GM18873 (cell line): ENCODE measurements at regions not wholly inside any gene's neighbourhood (a gene's known extent, or its start where the extent isn't known, plus 50 kb on each side); places are given as distances from the start of the nearest gene placed in this dataset.

Experiments
- ATAC-seq: cut with Tn5 transposase; IDR thresholded peaks from one replicate; pipeline ENCODE4 v1.9.1; 2021; ENCODE audit warnings: mild to moderate bottlenecking, moderate library complexity, moderate number of reproducible peaks; ENCODE audit not compliant: unreplicated experiment, low FRiP score

- ATAC-seq, result no peak
Observed at GRCh38 chr2:222146488-222146887, 152.3 kb downstream of the PAX3 start.

DNA sequence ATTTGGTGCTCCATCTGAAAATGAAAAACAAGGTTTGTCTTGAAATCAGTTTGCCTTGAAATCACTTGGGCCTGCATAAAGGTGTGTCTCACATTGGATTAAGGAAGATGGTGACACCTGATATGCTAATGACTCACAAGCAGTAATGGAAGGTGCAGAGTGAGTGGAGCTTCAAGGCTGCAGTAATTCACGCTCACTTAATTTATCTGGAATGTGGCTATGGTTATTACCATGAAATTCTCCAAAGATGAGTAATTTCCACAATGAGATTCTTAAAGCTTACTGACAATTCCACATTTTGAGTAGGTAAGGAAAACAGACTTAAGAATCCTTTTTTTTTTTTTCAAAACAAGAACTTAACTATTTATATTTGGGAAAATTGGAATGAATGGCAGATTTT lies 156.8 kb downstream of the PAX3 start:
- no peak for ATAC-seq

GRCh38 chr2:222136106-222136630 lies 162.6 kb downstream of the PAX3 start:
- ATAC-seq, result no peak

- ATAC-seq, result no peak
Observed at GRCh38 chr2:222134654-222135053, 164.1 kb downstream of the PAX3 start.

DNA sequence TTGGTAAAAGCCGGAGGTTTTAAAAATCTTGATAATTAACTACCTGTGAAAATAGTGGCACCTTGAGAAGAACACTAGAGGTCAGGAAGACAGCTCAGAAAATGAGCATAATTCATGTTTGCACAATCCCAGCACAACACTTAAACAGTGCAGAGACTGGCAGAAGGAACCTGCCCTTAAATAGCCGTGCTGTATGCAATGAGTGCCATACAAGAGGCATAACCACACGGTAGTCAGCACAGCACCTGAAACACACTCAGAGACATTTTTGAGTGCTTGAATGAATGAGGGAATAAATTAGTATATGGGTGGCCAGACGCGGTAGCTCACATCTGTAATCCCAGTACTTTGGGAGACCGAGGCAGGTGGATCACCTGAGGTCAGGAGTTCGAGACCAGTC lies 164.9 kb downstream of the PAX3 start:
- no peak for ATAC-seq

GRCh38 chr2:222130855-222131254 lies 167.9 kb downstream of the PAX3 start:
- ATAC-seq, result no peak

DNA sequence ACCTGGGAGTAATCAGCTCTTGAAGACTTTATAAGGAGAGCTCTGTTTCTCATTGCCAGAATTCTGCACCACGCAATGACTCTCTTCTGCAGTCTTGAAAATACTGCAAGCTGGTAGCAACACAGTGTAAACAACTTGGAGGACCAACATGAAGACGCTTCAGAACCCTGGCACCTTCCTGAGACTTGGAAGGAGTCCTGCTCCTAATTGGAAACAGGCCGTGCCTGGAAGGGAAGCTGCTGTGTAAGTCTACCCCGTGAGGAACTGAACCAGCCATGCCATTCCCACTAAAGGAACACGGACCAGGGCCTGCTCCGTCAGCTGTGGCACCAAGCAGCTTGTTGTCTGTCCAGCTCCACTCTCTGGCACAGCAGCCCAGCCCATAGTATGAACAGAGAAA lies 171.1 kb downstream of the PAX3 start:
- ATAC-seq, result no peak

DNA sequence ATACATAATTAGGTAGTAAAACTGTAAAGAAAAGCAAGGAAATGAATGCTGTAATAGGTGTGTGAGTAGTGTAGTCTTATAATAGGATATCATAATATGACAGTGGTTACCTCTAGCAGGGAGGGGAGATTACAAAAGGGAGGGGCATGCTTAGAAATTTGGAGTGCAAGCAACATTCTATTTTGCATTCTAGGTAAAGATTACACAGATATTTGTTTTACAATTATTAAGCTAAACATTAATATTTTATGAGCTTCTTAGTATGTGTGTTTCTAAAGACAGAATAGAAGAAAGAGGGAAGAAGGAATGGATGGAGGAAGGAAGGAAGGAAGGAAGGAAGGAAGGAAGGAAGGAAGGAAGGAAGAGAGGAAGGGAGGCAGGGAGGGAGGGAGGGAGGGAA lies 177.9 kb downstream of the PAX3 start:
- no peak for ATAC-seq

- no peak for ATAC-seq
Observed at GRCh38 chr2:222115296-222115695, 183.5 kb downstream of the PAX3 start.

DNA sequence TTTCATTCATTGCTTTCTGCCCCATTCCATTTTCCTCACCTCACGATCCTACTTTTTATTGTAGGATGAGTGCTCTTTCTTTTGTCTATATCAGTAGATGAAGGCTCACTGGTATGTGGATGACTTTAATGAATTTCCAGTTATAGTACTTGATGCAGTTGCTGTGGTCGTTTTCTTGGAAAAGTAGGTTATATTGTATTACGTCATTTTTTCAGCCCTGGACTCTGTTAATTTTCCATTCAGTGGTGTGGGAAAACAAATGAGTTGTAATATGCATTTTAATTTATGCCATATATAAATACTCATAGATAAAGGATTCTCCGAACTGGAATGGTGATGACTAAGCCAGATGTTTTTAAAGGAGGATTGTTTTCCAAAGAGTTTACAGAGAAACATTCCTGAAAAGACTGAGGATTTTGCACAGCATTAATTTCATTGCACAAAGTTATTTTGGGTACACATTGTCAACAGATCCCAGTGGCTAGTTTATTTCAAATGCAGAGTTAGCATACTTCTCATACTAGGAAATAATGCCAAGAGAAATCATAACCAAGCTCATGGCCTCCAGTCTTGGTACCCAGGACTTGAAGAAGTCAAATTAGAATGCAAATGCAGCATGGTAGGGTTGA lies 189.7 kb downstream of the PAX3 start:
- no peak for ATAC-seq

- ATAC-seq, result no peak
Observed at GRCh38 chr2:222108497-222108896, 190.3 kb downstream of the PAX3 start.

DNA sequence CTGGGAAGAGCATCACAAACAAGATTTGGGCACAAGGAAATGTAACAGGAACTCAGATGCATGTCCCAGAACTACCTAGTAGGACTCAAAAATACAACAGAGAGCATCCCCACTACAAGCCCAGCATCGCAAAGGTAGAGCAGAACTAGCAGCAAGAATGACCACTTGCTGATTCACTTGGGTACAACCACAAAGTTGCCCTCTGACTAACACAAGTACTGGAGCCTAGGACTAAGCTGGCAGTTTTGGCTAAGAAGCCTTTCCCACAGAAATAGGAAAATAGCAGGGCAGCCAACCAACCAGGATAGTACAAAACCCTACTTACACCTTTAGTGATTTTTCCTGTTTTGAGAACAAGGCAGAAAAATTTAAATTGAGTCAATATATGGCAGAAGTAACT lies 193.8 kb downstream of the PAX3 start:
- no peak for ATAC-seq

- no peak for ATAC-seq
Observed at GRCh38 chr2:222102575-222103349, 196.0 kb downstream of the PAX3 start.

GRCh38 chr2:222100704-222101699 lies 197.8 kb downstream of the PAX3 start:
- ATAC-seq, result no peak

DNA sequence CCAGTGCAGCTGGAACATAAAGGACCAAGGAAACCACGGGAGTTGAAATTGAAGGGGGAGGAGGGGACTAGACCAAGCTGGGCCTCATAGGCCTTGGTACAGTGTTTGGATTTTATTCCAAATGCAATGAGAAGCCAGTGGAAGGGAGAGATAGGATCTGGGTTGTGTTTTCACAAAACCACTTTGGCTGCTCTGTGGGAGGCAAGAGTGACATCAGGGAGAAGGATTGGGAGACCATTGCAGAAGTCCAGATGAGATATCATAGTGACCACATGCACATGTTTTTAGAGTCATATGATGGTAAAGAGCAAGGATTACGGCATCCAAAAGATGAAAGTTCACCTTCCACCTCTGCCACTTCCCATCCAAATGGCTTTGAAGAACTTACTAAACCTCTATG lies 210.2 kb downstream of the PAX3 start:
- no peak for ATAC-seq

DNA sequence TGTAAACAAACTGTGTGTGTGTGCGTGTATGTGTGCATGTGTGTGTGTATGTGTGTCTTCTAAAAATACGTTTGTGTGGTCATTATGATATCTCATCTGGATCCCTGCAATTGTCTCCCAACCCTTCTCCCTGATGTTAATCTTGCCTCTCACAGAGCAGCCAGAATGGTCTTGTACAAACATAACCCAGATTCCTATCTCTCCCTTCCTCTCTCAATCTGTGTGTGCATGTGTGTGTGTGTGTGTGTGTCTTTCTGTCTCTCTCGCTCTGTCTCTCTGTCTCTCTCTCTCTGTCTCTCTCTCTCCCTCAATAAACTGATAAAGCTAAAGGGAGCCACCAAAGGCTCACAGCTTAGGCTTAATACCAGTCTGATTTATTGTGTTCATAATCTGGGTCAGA lies 210.8 kb downstream of the PAX3 start:
- ATAC-seq, result no peak

- ATAC-seq, result no peak
Observed at GRCh38 chr2:222082201-222082600, 216.6 kb downstream of the PAX3 start.

DNA sequence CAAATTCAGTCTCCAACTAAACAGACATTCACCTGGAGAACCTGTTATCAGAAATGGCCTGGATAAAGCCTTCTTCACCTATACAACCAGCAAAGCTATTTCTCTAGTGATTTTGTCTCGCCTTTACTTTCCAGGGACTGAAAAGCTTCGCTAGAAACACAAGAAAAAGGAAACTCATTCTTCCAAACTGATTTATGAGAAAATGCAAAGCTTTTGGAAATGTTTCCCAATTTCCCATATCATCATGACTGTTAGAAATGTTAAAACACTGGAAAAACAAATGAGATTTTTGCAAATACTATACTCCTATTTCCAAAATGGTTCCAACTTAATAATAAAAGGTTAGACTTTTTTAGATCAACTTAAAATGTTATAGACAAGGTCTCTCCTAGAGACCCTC lies 218.7 kb downstream of the PAX3 start:
- no peak for ATAC-seq

GRCh38 chr2:222076973-222077690 lies 221.7 kb downstream of the PAX3 start:
- no peak for ATAC-seq

- ATAC-seq, result no peak
Observed at GRCh38 chr2:222074674-222075073, 224.1 kb downstream of the PAX3 start.
